ENCODE measurements at regions not wholly inside any gene's neighbourhood (a gene's known extent, or its start where the extent isn't known, plus 50 kb on each side); places are given as distances from the start of the nearest gene placed in this dataset.

DNA sequence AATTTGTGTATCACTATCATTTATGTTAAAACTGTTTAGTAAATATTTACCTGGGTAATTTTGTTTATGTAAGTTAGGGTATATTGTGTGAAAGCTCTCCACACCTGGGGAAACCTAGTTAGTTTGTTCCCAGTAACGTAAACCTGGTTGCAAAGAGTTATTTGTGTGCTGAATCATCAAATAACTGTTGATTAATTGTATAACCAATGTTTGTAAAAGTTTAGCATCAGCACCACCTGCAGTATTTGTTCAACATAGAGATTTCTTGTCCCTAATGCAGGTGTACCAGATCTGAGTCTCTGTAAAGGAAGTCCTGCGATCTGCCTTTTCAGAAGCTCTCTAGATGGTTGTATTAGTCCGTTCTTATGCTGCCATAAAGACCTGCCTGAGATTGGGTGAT lies 440.4 kb downstream of the COL12A1 start:
- TF ChIP-seq OSR1 (CRISPR knock-in tag; IDR thresholded peaks at IDR 0.05) (no peak), ESRRG (CRISPR knock-in tag; IDR thresholded peaks at IDR 0.05) (no peak), ZNF8 (CRISPR knock-in tag; IDR thresholded peaks at IDR 0.05) (no peak), BACH2 (CRISPR knock-in tag; IDR thresholded peaks at IDR 0.05; ENCODE audit: borderline replicate concordance) (no peak), GLIS3 (CRISPR knock-in tag; IDR thresholded peaks at IDR 0.05) (no peak), ZC3H10 (CRISPR knock-in tag; IDR thresholded peaks at IDR 0.05) (no peak), TOX (CRISPR knock-in tag; IDR thresholded peaks at IDR 0.05; ENCODE audit: borderline replicate concordance) (no peak), CSDC2 (CRISPR knock-in tag; IDR thresholded peaks at IDR 0.05) (no peak), RARB (CRISPR knock-in tag; IDR thresholded peaks at IDR 0.05) (no peak), PPARA (CRISPR knock-in tag; IDR thresholded peaks at IDR 0.05; ENCODE audit: borderline replicate concordance) (no peak)
- TF ChIP-seq, protein P1, sequence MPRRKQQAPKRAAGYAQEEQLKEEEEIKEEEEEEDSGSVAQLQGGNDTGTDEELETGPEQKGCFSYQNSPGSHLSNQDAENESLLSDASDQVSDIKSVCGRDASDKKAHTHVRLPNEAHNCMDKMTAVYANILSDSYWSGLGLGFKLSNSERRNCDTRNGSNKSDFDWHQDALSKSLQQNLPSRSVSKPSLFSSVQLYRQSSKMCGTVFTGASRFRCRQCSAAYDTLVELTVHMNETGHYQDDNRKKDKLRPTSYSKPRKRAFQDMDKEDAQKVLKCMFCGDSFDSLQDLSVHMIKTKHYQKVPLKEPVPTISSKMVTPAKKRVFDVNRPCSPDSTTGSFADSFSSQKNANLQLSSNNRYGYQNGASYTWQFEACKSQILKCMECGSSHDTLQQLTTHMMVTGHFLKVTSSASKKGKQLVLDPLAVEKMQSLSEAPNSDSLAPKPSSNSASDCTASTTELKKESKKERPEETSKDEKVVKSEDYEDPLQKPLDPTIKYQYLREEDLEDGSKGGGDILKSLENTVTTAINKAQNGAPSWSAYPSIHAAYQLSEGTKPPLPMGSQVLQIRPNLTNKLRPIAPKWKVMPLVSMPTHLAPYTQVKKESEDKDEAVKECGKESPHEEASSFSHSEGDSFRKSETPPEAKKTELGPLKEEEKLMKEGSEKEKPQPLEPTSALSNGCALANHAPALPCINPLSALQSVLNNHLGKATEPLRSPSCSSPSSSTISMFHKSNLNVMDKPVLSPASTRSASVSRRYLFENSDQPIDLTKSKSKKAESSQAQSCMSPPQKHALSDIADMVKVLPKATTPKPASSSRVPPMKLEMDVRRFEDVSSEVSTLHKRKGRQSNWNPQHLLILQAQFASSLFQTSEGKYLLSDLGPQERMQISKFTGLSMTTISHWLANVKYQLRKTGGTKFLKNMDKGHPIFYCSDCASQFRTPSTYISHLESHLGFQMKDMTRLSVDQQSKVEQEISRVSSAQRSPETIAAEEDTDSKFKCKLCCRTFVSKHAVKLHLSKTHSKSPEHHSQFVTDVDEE (CRISPR knock-in tag; IDR thresholded peaks at IDR 0.05) = no peak
- TF ChIP-seq, protein P2, sequence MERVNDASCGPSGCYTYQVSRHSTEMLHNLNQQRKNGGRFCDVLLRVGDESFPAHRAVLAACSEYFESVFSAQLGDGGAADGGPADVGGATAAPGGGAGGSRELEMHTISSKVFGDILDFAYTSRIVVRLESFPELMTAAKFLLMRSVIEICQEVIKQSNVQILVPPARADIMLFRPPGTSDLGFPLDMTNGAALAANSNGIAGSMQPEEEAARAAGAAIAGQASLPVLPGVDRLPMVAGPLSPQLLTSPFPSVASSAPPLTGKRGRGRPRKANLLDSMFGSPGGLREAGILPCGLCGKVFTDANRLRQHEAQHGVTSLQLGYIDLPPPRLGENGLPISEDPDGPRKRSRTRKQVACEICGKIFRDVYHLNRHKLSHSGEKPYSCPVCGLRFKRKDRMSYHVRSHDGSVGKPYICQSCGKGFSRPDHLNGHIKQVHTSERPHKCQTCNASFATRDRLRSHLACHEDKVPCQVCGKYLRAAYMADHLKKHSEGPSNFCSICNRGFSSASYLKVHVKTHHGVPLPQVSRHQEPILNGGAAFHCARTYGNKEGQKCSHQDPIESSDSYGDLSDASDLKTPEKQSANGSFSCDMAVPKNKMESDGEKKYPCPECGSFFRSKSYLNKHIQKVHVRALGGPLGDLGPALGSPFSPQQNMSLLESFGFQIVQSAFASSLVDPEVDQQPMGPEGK (CRISPR knock-in tag; IDR thresholded peaks at IDR 0.05; ENCODE audit: borderline replicate concordance) = no peak
- TF ChIP-seq, protein P3, sequence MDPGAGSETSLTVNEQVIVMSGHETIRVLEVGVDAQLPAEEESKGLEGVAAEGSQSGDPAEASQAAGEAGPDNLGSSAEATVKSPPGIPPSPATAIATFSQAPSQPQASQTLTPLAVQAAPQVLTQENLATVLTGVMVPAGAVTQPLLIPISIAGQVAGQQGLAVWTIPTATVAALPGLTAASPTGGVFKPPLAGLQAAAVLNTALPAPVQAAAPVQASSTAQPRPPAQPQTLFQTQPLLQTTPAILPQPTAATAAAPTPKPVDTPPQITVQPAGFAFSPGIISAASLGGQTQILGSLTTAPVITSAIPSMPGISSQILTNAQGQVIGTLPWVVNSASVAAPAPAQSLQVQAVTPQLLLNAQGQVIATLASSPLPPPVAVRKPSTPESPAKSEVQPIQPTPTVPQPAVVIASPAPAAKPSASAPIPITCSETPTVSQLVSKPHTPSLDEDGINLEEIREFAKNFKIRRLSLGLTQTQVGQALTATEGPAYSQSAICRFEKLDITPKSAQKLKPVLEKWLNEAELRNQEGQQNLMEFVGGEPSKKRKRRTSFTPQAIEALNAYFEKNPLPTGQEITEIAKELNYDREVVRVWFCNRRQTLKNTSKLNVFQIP (CRISPR knock-in tag; IDR thresholded peaks at IDR 0.05; ENCODE audit: borderline replicate concordance, low read depth) = no peak
- ATAC-seq = no peak

DNA sequence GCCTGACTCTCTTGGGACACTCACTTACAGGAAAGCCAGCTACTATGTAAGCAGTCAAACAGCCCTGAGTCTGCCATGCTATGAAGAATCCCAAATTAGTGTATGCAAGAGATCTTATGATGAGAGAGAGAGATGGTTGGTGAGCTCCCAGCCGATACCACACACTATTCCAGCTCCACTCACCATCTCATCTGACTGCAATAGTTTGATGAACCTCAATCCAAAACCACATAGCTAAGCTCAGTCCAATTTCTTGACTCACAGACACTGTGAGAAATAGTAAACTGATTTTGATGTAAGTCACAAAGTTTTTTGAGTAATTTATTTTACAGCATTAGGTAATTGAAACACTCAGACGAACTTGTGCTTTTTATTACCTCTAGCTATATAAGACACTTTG lies 441.4 kb downstream of the COL12A1 start:
- no peak for TF ChIP-seq BACH2 (CRISPR knock-in tag; IDR thresholded peaks at IDR 0.05; ENCODE audit: borderline replicate concordance)
- no peak for TF ChIP-seq ZNF8 (CRISPR knock-in tag; IDR thresholded peaks at IDR 0.05)
- TF ChIP-seq GLIS3 (CRISPR knock-in tag; IDR thresholded peaks at IDR 0.05) = no peak
- TF ChIP-seq, protein P2 (CRISPR knock-in tag; IDR thresholded peaks at IDR 0.05; ENCODE audit: borderline replicate concordance) = no peak
- TF ChIP-seq ARNTL (CRISPR knock-in tag; IDR thresholded peaks at IDR 0.05; ENCODE audit: borderline replicate concordance, low read depth) = no peak
- TF ChIP-seq ZNF70 (CRISPR knock-in tag; IDR thresholded peaks at IDR 0.05) = no peak
- TF ChIP-seq, protein P1 (CRISPR knock-in tag; IDR thresholded peaks at IDR 0.05) = no peak
- TF ChIP-seq TOX (CRISPR knock-in tag; IDR thresholded peaks at IDR 0.05; ENCODE audit: borderline replicate concordance) = no peak
- no peak for TF ChIP-seq ZFP3 (CRISPR knock-in tag; IDR thresholded peaks at IDR 0.05)
- TF ChIP-seq, protein P3 (CRISPR knock-in tag; IDR thresholded peaks at IDR 0.05; ENCODE audit: borderline replicate concordance, low read depth) = no peak
- no peak for TF ChIP-seq PPARA (CRISPR knock-in tag; IDR thresholded peaks at IDR 0.05; ENCODE audit: borderline replicate concordance)
- no peak for TF ChIP-seq CSDC2 (CRISPR knock-in tag; IDR thresholded peaks at IDR 0.05)
- TF ChIP-seq ZNF565 (CRISPR knock-in tag; conservative IDR thresholded peaks at IDR 0.05; ENCODE audit: low read depth) = no peak
- no peak for TF ChIP-seq OSR1 (CRISPR knock-in tag; IDR thresholded peaks at IDR 0.05)
- no peak for ATAC-seq

All from SK-N-SH treated with all-trans-retinoic acid at 6 μM for 48 hours (cell line).